ENCODE measurements at regions not wholly inside any gene's neighbourhood (a gene's known extent, or its start where the extent isn't known, plus 50 kb on each side); places are given as distances from the start of the nearest gene placed in this dataset.

DNA sequence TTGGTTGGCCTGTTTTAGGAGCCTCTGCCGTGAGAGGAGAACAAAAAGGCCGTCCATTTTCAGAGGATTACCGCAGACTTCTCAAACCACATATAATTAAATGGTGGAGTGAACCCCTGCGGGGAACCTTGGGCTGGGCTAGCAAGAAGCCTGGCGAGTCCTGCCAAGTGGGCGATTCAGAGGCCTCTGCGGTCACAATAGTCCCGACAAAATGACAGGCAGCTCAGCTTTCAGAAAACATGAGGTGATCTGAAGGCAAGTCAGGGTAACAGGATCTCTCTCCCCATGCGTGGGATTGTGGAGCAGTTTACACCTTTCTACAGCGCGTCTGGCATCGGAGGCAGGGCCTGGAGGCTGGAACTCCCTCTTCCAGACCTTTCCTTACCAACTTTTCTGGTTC, 134.8 kb downstream of the ASB7 start:
- no peak for DNase-seq

DNA sequence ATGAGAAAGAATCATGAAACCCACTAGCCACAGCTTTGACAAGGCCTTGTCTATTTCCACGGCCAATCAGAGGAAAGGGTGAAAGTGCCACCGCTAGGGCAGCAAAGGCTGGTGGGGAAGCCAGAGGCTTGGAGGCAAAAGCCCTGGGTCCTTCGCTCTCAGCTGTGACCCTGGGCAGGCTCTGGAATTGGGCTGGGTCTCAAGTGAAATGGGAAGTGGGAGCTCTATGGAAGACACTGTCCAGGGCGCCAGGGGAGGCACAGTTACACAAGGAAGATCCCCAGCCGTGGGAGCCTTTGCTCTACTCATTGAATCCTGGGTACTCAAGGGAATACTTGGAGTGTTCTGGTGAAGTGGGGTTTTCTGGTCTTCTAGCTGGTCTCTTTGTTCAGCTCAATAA, 136.2 kb downstream of the ASB7 start:
- DNase-seq = no peak

DNA sequence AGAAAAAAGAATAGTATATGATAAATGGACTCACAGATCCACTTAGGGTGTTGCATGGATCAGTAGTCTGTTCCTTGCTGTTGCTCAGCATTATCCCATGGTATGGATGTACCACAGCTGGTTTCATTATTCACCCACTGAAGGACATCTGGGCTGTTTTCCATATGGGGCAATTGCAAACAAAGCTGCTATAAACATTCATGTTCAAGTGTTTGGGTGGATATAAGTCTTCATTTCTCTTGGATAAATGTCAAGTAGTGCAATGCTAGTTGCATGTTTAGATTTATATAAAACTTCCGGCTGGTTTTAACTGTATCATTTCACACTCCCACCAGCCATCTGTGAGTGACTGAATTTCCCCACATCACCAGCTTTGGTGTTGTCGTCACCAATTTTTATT, 137.7 kb downstream of the ASB7 start:
- DNase-seq = no peak

DNA sequence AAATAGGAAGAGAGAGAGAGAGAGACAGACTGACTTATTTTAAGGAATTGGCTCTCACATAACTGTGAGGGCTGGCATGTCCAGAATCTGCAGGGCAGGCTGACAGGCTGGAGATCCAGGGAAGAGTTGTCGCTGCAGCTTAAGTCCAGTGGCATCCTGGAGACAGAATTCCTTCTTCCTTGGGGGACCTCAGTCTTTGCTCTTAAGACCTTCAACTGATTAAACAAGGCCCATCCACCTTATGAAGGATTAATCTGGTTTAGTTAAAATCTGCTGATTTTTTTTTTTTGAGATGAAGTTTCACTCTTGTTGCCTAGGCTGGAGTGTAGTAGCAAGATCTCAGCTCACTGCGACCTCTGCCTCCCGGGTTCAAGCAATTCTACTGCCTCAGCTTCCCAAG, 128.0 kb upstream of the ALDH1A3 start:
- no peak for DNase-seq

DNA sequence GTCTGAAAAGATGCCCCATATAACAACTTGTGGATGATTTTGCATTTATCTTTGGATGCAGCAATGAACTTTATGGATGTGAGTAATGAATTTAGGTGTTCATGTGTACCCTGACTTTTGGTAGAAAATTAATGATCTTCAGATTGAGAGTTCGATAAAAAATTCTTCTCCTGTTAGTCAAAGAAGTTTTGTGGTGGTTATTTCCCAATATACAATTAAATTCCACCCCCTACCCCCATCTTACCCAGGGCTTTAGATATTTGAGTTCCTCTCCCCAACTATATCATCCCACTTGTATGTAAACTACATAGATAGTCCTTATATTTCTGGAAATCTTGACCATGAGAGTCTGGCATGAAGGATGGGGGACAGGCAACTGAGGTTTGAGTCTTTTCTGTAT, 126.1 kb upstream of the ALDH1A3 start:
- no peak for DNase-seq

DNA sequence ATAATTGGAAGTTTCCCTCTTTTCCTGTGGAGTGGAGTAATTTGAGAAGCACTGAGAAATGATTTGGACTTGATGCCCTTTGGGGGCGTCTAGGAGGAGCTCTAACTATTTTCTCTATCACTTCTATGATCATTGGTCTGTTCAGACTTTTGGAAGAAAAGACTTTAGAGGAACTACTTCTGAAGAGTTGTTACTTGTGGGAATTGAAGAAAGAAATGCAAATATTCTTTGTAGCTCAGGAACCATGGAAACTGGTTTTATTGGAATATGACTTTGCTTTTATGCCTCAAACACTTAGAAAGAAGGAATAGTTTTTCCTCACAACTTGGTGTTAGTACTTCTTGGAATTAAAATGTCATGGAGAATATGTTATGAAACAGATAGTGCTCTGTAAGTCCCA, 122.0 kb upstream of the ALDH1A3 start:
- DNase-seq = no peak

DNA sequence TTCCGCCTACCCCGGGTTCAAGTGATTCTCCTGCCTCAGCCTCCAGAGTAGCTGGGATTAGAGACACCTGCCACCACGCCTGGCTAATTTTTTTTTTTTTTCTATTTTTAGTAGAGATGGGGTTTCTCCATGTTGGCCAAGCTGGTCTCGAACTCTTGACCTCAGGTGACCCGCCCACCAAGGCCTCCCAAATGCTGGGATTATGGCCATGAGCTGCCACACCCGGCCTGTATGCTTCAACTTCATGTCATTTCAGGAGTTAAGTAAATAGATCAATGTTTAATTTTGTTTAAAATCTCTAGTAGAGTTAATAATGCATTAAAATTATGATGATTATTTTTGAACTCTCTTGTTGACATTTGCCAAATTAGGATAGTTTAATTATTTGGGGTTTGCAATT, 121.1 kb upstream of the ALDH1A3 start:
- no peak for DNase-seq

DNA sequence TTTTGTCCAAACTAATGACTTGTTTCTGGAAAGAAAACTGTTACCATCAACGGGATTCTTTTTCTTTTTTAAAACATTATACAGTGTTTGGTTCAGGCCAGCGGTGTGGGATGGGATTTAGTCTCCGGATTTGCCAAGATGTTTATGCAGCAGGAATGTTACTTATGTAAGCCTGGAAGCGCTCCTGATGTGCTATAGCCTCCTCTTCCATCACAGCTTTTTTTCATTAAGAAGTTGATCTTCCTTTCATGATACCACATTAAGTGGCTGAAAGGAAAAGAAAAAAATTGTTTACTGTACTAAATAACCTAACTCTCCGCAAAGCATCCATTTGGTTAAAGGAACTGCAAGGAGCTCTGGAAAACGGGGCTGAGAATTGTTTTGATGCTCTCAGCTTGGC, 120.5 kb upstream of the ALDH1A3 start:
- no peak for DNase-seq

DNA sequence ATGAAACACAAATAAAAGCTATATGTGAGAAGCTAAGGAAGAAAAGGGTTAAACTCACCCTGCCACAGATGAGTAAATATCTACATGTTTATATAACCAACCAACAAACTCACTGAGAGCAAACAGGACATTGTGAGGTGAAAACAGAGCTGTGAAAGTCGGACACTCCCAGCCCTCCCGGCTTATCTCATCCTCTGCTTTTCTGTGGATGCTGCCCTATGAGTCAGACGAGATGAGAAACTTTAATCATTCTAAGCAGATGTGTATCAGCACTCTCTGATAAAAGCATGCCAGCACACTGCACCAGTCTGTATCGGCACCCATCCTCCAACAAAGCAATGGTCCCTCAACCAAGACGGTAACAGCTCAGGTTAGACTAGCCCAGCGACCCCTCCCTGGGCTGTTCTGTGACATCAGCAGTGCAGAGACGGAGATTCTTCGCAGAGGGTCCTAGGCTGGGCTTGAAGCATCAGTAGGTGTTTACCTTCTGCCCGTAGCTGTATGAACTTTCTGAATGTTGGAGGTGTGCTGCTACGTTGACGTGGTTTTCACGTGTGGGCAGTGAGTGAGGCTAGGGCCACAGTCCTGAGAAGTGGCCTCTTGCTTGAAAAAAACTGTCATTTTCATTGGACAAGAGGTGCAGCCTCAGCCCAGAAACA, 119.8 kb upstream of the ALDH1A3 start:
- DNase-seq = no peak

DNA sequence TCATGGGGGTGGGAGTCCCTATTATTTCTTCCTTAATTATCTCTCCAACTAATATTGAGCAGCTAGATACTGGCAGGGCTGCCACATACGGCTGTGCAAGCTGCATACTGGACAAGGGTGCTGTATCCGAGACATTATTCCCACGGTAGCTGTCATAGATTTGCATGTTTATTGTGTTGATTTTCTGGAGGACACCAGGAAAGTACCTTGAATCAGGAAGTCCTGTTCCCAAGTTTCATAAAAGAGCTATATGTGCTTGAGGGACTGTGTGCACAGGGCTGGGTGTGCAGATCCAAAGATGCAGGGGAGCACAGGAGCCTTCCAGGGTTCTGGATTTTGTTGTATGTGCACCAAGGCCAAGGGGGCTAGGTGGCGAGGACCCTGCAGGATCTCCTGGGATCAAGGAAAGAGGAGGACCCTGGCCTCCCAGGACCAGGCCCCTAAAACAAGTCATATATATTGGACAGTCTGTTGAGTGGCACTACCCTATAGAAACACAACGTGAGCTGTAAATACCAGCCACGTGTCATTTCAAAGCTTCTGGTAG, 119.2 kb upstream of the ALDH1A3 start:
- DNase-seq = no peak

DNA sequence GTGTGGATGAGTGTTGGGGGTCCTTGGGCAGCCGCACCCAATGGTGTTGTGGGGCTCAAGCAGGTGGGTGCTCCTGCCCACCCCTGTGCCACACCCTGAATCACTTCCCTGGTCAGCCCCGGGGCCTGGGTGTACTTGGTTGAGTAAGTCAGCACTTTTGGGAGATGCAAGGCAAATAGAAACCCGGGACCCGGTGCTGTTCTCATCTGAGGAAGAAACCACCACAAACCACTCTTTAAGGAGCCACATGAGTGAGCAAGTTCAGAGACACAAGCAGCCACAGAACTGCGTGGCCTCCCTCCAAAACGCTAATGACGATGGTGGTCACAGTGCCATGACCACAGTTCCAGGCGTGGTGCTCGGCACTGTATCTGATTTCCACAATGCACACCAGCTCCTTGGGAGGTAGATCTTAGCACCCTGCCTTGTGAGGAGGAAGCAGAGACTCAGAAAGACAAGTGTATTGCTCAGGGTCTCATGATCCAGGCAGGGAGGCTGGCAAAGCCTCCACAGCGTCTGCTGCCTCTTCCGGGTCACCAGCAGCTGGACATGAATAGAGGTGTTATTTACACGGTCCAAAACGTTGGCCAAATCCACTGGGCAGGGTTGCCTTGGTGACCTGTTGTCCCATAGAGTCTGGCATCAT, 118.2 kb upstream of the ALDH1A3 start:
- no peak for DNase-seq

DNA sequence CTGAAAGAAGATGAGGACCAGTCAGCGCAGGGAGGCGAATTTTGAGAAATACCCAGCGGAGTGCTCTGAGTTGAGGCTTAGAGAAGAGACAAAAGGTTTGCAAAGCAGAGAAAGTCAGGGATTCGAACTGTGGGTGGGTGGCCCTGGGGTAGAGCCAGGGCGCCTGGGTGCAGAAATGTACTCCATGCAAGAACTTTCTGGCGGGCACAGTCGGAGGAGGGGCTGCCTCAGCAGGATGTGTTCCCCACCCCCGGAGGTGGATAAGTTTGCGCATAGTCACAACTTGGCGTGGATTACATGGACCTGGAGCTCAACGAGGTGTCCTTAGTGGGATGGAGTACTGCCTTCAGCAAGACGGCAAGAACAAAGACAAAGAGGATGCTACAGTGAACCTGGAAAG, 117.3 kb upstream of the ALDH1A3 start:
- DNase-seq = no peak

DNA sequence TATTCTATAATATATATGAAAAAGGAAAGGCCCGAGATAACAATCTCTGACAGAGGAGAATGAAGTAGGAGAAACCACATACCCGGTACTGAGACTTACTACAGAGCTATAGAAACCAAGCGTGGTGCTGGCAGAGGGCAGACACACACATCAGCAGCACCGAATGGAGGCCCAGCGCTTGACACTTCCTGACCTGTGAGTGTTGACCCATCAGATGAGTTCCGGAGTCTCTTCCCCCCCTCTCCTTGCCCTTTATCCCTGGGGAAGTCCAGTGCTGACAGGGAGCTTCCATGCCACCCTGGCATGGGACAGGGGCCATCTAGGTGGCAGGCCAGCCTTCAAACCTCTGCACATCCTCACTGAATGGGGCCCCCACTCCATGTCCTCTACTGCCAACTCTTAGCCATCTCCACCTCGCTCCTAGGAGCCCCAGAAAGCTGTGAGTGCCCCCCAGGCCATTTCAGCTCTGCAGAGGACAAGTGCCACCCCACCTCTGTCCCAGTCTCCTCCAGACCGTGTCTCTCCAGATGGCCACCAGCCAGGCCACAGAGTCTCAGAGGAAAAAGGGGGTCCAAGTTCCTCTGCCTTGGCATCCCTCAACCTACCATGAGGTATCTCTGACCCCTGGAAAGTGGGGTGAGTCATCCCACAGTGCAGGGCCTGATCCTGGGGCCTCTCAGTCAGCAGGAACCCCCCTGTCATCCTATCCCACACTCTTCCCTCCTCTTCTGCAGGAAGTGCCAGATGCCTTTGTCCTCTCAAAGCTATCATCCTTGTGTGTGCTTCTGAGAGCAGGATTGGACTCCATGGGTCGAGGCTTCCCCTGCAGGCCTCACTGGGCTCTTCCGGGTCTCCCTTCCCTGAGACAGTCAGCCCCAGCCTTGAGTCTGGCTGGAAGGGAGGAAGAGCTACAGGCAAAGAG, 116.5 kb upstream of the ALDH1A3 start:
- no peak for DNase-seq

DNA sequence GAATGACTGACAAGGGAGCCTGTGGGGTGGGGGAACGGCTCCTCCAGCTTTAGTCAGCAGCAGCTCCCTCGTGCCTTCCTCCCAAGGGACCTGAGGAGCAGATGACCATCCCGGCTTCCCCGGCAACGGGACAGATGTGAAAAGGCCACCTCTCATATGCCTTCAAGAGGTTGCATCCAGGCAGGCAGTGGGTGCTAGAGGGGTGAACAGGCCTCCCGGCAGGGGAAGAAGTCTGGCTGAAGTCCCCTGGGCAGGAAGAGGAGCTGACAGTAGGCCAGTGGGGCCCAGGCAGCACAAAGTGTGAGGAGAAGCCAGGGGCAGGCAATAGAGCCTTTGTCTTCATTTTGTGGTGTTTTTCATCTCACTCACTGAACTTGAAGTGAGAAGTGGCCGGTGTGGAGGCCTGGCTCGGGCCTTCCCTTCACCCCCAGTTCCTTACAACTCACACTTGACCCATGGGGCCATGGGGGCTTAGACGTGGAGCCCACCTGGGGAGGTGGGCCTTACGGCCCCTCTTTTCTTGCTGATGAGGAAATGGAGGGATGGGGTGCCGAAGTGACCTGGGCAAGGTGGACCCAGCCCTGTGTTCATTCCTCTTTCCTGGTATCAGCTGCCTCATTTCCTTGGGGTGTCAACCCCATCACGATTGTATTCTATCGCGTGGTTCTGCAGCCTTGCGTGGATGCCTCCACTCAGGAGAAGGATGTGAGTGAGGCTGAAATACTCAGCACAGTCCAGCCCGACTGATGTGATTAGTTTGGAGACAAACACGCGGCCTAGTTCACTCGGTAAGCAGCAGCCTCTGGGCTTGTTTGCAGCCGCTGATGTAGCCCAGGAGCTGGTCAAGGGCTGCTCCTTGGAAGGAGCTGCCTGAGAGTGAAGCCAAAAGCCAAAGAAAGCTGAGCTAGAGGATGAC, 115.5 kb upstream of the ALDH1A3 start:
- DNase-seq = no peak

DNA sequence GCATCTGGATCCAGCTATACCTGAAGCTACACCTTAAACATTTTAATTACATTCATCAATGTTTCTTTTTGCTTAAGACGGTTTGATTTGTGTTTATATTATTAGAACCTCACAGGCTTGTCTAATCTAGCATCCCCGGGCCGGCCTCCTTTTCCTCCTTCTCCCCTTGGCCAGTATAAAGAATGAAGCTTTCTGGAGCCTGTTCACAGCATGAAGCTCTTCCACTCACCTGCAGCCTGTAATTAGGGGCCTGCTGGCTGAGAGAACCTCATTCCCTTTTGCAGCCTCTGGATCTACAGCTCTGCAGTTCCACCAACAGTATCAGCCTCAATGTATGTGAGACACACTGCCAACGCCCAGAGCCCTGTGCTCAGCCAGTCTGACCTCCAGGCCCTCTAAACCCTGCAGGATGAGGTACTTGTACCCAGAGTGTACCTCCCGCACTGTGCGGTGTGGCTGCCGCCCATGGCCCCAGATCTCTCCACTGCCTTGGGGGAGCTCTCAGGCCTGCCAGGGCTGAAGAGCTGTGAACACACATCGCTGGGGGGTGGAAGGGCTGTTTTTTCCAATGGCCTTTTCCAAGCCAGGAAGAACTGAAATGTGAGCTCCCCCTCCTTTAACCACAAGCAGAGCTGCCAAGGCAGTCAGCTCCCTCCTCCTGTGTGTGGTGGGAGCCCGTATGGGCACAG, 114.7 kb upstream of the ALDH1A3 start:
- DNase-seq = no peak

DNA sequence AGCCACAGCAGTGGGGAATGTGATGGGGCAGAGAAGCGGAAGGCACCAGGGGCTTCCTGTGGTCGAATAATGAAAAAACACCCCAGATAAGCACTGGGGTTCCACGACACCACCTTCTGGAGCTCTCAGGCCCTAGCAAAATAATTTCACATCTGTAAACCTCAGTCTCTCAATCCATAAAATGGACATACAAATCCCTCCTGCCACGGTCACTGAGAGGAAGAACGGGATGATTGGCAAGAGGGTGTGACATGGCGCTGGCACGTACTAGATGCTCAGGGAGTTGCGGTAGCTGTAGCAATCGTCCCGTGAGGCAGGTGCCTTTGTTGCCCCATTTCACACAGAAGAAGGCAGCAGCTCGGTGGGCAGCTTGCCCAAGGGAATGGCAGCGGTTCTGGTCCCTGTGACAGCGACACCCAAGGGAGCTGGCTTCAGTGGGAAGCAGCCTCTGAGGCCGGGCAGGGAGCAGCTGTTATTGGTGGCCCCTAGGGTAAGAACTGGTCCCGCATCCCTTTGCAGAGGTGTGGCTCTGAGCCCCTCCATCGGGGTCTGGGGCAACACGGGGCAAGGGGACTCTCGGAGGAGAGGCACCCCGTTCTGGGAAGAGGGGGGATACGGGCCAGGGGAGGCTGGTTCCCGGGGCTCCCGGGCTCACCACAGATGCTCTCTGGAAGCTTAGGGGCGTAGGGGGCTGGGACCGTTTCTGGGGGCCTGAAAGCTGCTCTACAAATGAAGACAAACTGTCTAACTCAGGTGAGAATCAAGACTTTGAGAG, 114.0 kb upstream of the ALDH1A3 start:
- DNase-seq = no peak

DNA sequence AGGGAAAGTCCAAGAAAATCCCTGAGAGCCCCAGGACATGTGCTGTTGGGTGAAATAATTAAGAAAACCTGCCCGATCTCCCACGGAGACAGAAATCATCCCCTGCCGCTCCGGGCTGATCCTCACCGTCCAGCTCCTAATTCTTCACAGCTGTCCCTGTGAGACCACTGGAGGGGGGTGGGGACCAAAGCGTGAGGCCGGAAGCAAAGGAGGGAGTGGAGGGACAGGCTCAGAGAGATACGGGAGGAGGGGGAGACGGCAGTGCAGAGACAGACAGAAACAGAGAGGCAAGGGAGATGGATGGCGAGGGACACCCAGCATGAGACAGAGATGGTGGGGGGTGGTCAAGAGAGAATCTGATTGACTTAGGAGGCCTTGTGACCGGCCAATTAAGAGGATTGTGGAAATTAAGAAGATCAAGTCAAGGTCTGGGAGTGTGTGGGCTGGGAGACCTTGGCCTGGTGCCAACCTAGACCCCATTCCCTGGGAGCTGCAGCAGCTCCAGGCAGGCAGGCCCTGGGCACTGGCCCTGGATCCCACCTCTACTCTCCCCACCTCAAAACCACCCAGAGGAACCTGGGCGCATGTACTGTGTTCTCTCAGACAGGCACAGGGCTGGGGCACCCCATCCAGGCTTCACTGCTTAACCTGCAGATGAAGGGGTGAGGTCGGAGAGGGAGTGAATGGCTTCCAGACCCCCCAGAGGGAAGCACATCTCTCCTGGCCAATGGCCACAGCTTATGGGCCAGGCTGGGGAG, 113.2 kb upstream of the ALDH1A3 start:
- DNase-seq = no peak

DNA sequence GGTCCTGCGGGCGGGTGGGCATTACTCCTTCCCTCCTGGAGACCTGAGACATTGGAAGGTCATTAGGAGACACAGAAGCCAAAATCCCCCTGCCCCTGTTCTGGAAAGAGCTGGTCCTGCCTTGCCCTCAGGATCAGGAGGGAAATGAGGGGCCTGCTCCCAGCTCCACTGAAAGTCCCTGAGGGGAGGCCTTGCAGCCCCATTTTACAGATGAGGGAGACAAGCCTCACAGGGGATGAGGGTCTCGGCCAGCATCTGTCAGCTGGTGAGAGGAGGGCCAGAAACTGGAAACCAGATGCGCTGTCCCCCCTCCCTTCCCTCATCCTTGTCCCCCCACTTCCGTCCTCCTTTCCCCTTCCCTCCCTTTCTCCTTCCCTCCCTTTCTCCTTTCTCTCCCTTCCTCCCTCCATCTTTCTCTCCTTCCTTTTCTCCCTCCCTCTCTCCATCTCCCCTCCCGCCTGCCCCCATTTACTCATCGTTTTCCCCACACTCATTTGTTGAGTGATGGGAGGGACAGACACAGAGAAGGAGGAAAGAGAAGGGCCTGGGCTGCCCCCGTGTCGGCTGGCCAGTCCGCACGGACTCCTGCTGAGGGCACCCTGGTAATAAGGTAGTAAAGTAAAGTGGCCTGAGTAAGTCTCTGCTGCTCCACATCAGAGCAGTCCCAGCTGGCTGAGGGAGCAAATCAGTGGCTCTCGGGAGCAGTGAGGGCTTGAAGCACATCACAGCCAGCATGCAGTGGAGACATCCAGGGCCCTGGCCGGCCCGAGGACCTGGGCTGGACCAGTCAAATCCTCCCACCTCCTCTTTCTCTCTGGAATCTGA, 112.4 kb upstream of the ALDH1A3 start:
- no peak for DNase-seq

DNA sequence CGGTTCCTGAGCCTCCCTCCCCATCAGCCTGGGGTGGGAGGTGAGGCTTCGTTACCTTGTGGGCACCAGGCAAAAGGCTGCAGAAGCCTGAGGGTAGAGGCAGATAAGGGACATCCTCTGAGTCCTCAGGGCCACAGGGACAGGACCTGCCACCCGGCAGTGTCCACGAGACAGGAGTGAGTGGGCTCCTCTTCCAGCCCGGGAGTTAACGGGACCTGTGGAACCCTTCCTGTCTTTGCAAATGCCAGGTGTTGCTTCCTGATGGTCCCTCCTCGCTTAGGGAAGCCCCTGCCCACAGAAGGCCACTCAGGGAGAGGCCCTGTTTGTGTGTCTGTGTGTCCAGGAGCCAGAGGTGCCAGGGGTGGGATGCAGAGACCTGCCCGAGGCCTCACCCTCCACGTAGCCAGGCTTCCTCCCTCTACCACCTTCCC, 111.1 kb upstream of the ALDH1A3 start:
- DNase-seq = no peak
